ENCODE measurements at regions not wholly inside any gene's neighbourhood (a gene's known extent, or its start where the extent isn't known, plus 50 kb on each side); places are given as distances from the start of the nearest gene placed in this dataset.
"Not testable (repeated sequence)": the region's sequence is repeated elsewhere in the genome, so short reads cannot be mapped to it uniquely, and the experiment has no call there.

- DNase-seq (ENCODE audit: low spot score): no peak
- FAIRE-seq: no peak
Measured at GRCh38 chr4:152197211-152197610, 338.7 kb downstream of the FBXW7 start.

- FAIRE-seq: no peak
Measured at GRCh38 chr4:152195888-152196287, 340.0 kb downstream of the FBXW7 start.

GRCh38 chr4:152193059-152193458, 342.8 kb downstream of the FBXW7 start:
- FAIRE-seq: no peak
- DNase-seq (ENCODE audit: low spot score): no peak

More at GRCh38 chr4:152195888-152196287, 340.0 kb downstream of the FBXW7 start:
- DNase-seq (ENCODE audit: low spot score): no peak

GRCh38 chr4:152190907-152191306, 345.0 kb downstream of the FBXW7 start:
- DNase-seq (ENCODE audit: low spot score) (no peak), FAIRE-seq (no peak)

- FAIRE-seq (no peak), DNase-seq (ENCODE audit: low spot score) (no peak)
Measured at GRCh38 chr4:152189451-152190179, 346.3 kb downstream of the FBXW7 start.

GRCh38 chr4:152188801-152189200, 347.1 kb downstream of the FBXW7 start:
- DNase-seq (ENCODE audit: low spot score): no peak
- FAIRE-seq: no peak

GRCh38 chr4:152187693-152188092, 348.2 kb downstream of the FBXW7 start:
- no peak for FAIRE-seq

GRCh38 chr4:152185786-152186550, 349.9 kb downstream of the FBXW7 start:
- no peak for FAIRE-seq

More at GRCh38 chr4:152187693-152188092, 348.2 kb downstream of the FBXW7 start:
- no peak for DNase-seq (ENCODE audit: low spot score)

GRCh38 chr4:152181150-152181549, 354.7 kb downstream of the FBXW7 start:
- no peak for FAIRE-seq
- DNase-seq (ENCODE audit: low spot score): no peak

More at GRCh38 chr4:152185786-152186550, 349.9 kb downstream of the FBXW7 start:
- DNase-seq (ENCODE audit: low spot score): no peak

- DNase-seq (ENCODE audit: low spot score) (no peak), FAIRE-seq (no peak)
Measured at GRCh38 chr4:152180369-152180768, 355.5 kb downstream of the FBXW7 start.

GRCh38 chr4:152177538-152177937, 358.4 kb downstream of the FBXW7 start:
- DNase-seq (ENCODE audit: low spot score); FAIRE-seq: not testable (repeated sequence)

- FAIRE-seq: no peak
- no peak for DNase-seq (ENCODE audit: low spot score)
Measured at GRCh38 chr4:152176627-152177214, 359.2 kb downstream of the FBXW7 start.

- no peak for FAIRE-seq
- no peak for DNase-seq (ENCODE audit: low spot score)
Measured at GRCh38 chr4:152175586-152175985, 360.3 kb downstream of the FBXW7 start.

GRCh38 chr4:152172146-152172545, 363.7 kb downstream of the FBXW7 start:
- FAIRE-seq: no peak
- DNase-seq (ENCODE audit: low spot score): no peak

GRCh38 chr4:152171556-152171955, 364.3 kb downstream of the FBXW7 start:
- FAIRE-seq: no peak
- no peak for DNase-seq (ENCODE audit: low spot score)

GRCh38 chr4:152169683-152170082, 366.2 kb downstream of the FBXW7 start:
- FAIRE-seq (no peak), DNase-seq (ENCODE audit: low spot score) (no peak)

- no peak for FAIRE-seq
- no peak for DNase-seq (ENCODE audit: low spot score)
Measured at GRCh38 chr4:152168987-152169616, 366.8 kb downstream of the FBXW7 start.

- FAIRE-seq: no peak
- no peak for DNase-seq (ENCODE audit: low spot score)
Measured at GRCh38 chr4:152166567-152166966, 369.3 kb downstream of the FBXW7 start.

GRCh38 chr4:152165846-152166245, 370.0 kb downstream of the FBXW7 start:
- FAIRE-seq: no peak
- DNase-seq (ENCODE audit: low spot score): no peak

- DNase-seq (ENCODE audit: low spot score): no peak
- FAIRE-seq: no peak
Measured at GRCh38 chr4:152165146-152165545, 370.7 kb downstream of the FBXW7 start.

GRCh38 chr4:152164561-152164960, 371.3 kb downstream of the FBXW7 start:
- FAIRE-seq (no peak), DNase-seq (ENCODE audit: low spot score) (no peak)

- FAIRE-seq (no peak), DNase-seq (ENCODE audit: low spot score) (no peak)
Measured at GRCh38 chr4:152162331-152162697, 373.6 kb downstream of the FBXW7 start.

Data from RCC 7860 (cell line).